Cardiac muscle cell (in vitro differentiated cells and primary cell): ENCODE measurements at regions not wholly inside any gene's neighbourhood (a gene's known extent, or its start where the extent isn't known, plus 50 kb on each side); places are given as distances from the start of the nearest gene placed in this dataset.

Experiments used
- DNase-seq, 2 donors: peaks; one replicate each; pipeline versions ENCODE4 v3.0.0 to v3.0.0-alpha.2; 2010 to 2017; ENCODE audit warnings: low read depth in 1 of 2, low spot score in 1 of 2
- H3K27ac ChIP-seq: fragments of 200-600 bp; sonication (generic); 2 replicates; pipeline ENCODE4 v1.5.1; 2016
- H3K27me3 ChIP-seq: fragments of 200-600 bp; sonication (generic); 2 replicates; pipeline ENCODE4 v1.6.0; 2016; ENCODE audit warnings: control low read depth
- H3K36me3 ChIP-seq: fragments of 200-600 bp; sonication (generic); 2 replicates; pipeline ENCODE4 v1.5.1; 2016; ENCODE audit warnings: control low read depth
- H3K4me1 ChIP-seq: fragments of 200-600 bp; sonication (generic); 2 replicates; pipeline ENCODE4 v1.8.1; 2017; ENCODE audit warnings: low read depth, mild to moderate bottlenecking, mixed run types
- H3K4me3 ChIP-seq: fragments of 200-600 bp; sonication (generic); 2 replicates; pipeline ENCODE4 v1.5.1; 2016; ENCODE audit warnings: mild to moderate bottlenecking
- H3K9me3 ChIP-seq: fragments of 200-600 bp; sonication (generic); 2 replicates; pipeline ENCODE4 v1.5.1; 2017; ENCODE audit warnings: low read depth, mild to moderate bottlenecking, control low read depth
- TF ChIP-seq, protein P1 (sequence below): IDR thresholded peaks from 2 replicates; pipeline ENCODE4 v1.5.1; 2012; ENCODE audit warnings: low read depth, mild to moderate bottlenecking, low read length

- no peak overlapping the region for H3K4me3 ChIP-seq
- no peaks in the 10 kb centered on the region for H3K36me3 ChIP-seq
- no peaks in the 10 kb centered on the region for H3K27me3 ChIP-seq
- DNase-seq = no peak
- H3K4me1 ChIP-seq = no peaks in the 10 kb centered on the region
- TF ChIP-seq, protein P1, sequence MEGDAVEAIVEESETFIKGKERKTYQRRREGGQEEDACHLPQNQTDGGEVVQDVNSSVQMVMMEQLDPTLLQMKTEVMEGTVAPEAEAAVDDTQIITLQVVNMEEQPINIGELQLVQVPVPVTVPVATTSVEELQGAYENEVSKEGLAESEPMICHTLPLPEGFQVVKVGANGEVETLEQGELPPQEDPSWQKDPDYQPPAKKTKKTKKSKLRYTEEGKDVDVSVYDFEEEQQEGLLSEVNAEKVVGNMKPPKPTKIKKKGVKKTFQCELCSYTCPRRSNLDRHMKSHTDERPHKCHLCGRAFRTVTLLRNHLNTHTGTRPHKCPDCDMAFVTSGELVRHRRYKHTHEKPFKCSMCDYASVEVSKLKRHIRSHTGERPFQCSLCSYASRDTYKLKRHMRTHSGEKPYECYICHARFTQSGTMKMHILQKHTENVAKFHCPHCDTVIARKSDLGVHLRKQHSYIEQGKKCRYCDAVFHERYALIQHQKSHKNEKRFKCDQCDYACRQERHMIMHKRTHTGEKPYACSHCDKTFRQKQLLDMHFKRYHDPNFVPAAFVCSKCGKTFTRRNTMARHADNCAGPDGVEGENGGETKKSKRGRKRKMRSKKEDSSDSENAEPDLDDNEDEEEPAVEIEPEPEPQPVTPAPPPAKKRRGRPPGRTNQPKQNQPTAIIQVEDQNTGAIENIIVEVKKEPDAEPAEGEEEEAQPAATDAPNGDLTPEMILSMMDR = no peak
- H3K27ac ChIP-seq = no peak overlapping the region
- H3K9me3 ChIP-seq = no peaks in the 10 kb centered on the region
These were observed 114.5 kb upstream of the SPATA16 start for GRCh38 chr3:173255555-173255954.

DNA sequence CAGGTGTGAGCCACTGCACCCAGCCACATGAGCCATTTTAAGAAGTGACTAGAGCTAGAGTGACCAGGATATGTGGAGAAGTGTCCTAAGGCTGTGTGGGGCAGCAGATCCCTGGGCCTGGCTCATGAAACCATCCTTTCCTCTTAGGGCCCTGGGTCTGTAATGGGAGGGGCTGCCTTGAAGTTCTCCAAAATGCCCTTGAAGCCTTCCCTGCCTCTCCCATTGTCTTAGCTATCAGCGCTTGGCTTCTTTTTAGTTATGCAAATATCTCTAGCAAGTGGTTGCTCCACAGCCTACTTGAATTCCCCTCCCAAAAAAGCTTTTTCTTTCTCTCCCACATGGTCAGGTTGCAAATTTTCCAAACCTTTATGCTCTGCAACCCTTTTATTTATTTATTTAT lies 112.4 kb upstream of the SPATA16 start:
- TF ChIP-seq, protein P1 = no peak
- H3K27ac ChIP-seq = no peak overlapping the region
- H3K36me3 ChIP-seq = no peaks in the 10 kb centered on the region
- H3K27me3 ChIP-seq = no peaks in the 10 kb centered on the region
- H3K4me3 ChIP-seq = no peak overlapping the region
- H3K9me3 ChIP-seq = no peaks in the 10 kb centered on the region
- H3K4me1 ChIP-seq = no peaks in the 10 kb centered on the region
- DNase-seq = no peak

DNA sequence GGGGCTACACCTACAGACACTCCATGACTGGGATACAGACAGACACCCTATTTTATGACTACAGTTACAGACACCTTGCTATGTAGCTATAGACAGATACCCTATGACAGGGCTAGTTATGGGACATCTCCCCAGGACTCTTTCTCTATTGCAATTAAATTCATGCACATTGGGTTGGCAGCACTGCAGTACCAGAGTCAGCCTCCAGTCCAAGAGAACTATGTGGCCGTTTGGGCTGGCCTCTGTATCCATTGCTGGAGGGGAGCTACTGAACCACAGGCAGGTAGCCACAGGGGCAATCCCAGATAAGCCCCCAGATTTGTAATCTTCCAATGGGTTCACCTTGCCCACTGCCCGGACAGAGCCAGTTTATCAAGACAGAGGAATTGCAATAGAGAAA lies 108.4 kb upstream of the SPATA16 start:
- Histone ChIP-seq H3K9me3 (no peaks in the 10 kb centered on the region), H3K27ac (no peak overlapping the region), H3K4me1 (no peaks in the 10 kb centered on the region), H3K4me3 (no peak overlapping the region), H3K36me3 (no peaks in the 10 kb centered on the region), H3K27me3 (no peaks in the 10 kb centered on the region)
- TF ChIP-seq, protein P1 = no peak
- DNase-seq = no peak

DNA sequence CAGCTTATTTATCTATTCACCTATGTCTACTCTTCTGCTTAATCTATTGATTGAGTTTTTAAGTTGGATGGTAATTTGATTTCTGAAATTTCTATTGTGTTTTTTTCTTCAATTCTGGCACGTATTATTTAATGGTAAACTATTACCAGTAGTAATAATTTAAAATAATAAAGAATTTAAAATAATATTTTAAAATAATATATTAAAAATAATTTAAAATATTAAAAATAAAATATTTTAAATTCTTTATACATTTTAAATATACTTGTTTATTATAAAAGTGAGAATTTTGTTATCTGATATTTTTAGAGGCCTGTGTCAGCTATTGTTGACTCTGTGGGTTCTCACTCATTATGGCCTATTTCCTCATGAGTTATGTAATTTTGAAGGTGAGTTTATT lies 100.7 kb upstream of the SPATA16 start:
- DNase-seq = no peak
- TF ChIP-seq, protein P1 = no peak
- Histone ChIP-seq H3K36me3 (no peaks in the 10 kb centered on the region), H3K27me3 (no peaks in the 10 kb centered on the region), H3K4me3 (no peak overlapping the region), H3K27ac (no peak overlapping the region), H3K4me1 (no peaks in the 10 kb centered on the region), H3K9me3 (no peaks in the 10 kb centered on the region)

DNA sequence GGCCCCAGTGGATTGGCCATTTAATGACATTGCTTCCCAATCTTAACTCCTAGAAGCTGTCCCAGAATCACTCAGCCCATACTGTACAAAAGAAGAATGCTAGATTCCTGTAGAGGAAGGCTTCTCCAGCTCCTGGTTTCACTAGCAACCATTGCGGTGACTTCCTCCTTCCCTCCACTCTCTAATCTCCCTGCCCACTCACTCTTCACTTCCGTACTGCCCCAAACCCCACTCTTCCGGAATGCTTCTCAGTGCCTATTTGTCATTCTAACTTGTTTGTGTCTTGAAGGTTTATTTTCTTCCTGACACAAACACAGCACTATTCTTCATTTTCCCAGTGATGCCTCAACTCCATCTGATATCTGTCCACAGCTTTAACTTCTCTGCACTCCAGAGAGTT lies 97.1 kb upstream of the SPATA16 start:
- Histone ChIP-seq H3K27me3 (no peaks in the 10 kb centered on the region), H3K36me3 (no peaks in the 10 kb centered on the region), H3K9me3 (no peaks in the 10 kb centered on the region), H3K4me1 (no peaks in the 10 kb centered on the region), H3K27ac (no peak overlapping the region), H3K4me3 (no peak overlapping the region)
- DNase-seq = no peak
- TF ChIP-seq, protein P1 = no peak

DNA sequence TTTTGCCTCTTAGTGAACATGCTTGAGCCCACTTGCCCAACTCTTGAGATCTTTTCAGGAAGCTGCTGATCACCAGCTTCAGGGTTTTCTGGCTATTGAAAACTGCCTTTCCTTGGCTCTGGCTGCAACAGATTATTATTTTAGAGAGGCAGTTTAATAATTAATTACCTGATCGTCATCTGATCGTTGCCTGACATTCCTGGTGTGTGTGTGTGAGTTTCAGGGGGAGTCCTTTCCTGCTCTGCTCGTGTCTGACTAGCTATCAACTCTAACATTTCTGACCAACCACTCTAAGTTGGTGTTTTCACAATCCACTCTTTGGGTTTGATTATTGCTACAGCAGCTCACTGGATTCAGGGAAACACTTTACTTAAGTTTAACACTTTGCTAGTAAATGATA lies 84.3 kb upstream of the SPATA16 start:
- no peak for DNase-seq
- TF ChIP-seq, protein P1 = no peak
- Histone ChIP-seq H3K4me3 (no peak overlapping the region), H3K27me3 (no peaks in the 10 kb centered on the region), H3K27ac (no peak overlapping the region), H3K4me1 (no peaks in the 10 kb centered on the region), H3K9me3 (no peaks in the 10 kb centered on the region), H3K36me3 (no peaks in the 10 kb centered on the region)
